ENCODE measurements at regions not wholly inside any gene's neighbourhood (a gene's known extent, or its start where the extent isn't known, plus 50 kb on each side); places are given as distances from the start of the nearest gene placed in this dataset.

DNA sequence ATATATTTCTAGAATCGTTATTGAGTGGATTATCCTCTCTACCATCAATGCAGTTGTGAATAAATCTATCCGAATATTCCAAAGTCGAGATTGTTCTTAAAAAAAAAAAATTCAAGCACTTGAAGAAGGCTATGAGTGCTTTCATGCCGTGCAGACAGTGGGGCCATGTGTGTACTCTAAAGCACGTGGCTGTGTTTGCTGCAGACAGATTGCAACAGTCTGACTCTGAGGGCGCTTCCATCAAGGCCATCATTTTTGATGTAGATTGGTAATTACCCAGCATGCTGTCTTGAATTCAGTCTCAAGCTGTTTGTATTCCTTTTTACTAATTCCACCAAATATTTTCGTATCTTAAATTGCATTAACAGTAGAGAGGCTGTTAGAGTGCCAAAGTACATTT lies 325.9 kb upstream of the LINC00305 start:
- no peak for TF ChIP-seq EZH2 (optimal IDR thresholded peaks at IDR 0.05; ENCODE audit: low read depth, low read length)
- no peak for TF ChIP-seq EZH2phosphoT487 (IDR thresholded peaks at IDR 0.05; ENCODE audit: low read length)
- TF ChIP-seq, protein P1, sequence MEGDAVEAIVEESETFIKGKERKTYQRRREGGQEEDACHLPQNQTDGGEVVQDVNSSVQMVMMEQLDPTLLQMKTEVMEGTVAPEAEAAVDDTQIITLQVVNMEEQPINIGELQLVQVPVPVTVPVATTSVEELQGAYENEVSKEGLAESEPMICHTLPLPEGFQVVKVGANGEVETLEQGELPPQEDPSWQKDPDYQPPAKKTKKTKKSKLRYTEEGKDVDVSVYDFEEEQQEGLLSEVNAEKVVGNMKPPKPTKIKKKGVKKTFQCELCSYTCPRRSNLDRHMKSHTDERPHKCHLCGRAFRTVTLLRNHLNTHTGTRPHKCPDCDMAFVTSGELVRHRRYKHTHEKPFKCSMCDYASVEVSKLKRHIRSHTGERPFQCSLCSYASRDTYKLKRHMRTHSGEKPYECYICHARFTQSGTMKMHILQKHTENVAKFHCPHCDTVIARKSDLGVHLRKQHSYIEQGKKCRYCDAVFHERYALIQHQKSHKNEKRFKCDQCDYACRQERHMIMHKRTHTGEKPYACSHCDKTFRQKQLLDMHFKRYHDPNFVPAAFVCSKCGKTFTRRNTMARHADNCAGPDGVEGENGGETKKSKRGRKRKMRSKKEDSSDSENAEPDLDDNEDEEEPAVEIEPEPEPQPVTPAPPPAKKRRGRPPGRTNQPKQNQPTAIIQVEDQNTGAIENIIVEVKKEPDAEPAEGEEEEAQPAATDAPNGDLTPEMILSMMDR (IDR thresholded peaks at IDR 0.05; ENCODE audit: low read length) = no peak

All from MM.1S (cell line).